HG03558 (cell line): ENCODE measurements at regions not wholly inside any gene's neighbourhood (a gene's known extent, or its start where the extent isn't known, plus 50 kb on each side); places are given as distances from the start of the nearest gene placed in this dataset.
"Not testable (repeated sequence)": the region's sequence is repeated elsewhere in the genome, so short reads cannot be mapped to it uniquely, and the experiment has no call there.

Source experiments
- ATAC-seq: cut with Tn5 transposase; IDR thresholded peaks from one replicate; pipeline ENCODE4 v1.9.1; 2021; ENCODE audit warnings: moderate number of reproducible peaks; ENCODE audit not compliant: unreplicated experiment; ENCODE audit errors: extremely low read depth

- ATAC-seq = no peak
These were observed 145.3 kb upstream of the LPP start for GRCh38 chr3:188008582-188009213.

- no peak for ATAC-seq
These were observed 143.5 kb upstream of the LPP start for GRCh38 chr3:188010478-188010877.

GRCh38 chr3:188019727-188020126, 134.2 kb upstream of the LPP start:
- ATAC-seq = no peak

- ATAC-seq = no peak
These were observed 132.9 kb upstream of the LPP start for GRCh38 chr3:188021041-188021440.

GRCh38 chr3:188021502-188022040, 132.4 kb upstream of the LPP start:
- no peak for ATAC-seq

GRCh38 chr3:188022902-188023301, 131.1 kb upstream of the LPP start:
- not testable (repeated sequence) for ATAC-seq

- no peak for ATAC-seq
These were observed 128.4 kb upstream of the LPP start for GRCh38 chr3:188025555-188025954.

- ATAC-seq = no peak
These were observed 127.6 kb upstream of the LPP start for GRCh38 chr3:188026191-188026968.

- no peak for ATAC-seq
These were observed 122.8 kb upstream of the LPP start for GRCh38 chr3:188031121-188031520.

- no peak for ATAC-seq
These were observed 119.0 kb upstream of the LPP start for GRCh38 chr3:188034989-188035388.

- no peak for ATAC-seq
These were observed 117.4 kb upstream of the LPP start for GRCh38 chr3:188036375-188037194.

GRCh38 chr3:188037195-188037718, 116.7 kb upstream of the LPP start:
- no peak for ATAC-seq

- no peak for ATAC-seq
These were observed 115.9 kb upstream of the LPP start for GRCh38 chr3:188037965-188038581.

- ATAC-seq = no peak
These were observed 112.8 kb upstream of the LPP start for GRCh38 chr3:188041193-188041592.

- no peak for ATAC-seq
These were observed 112.1 kb upstream of the LPP start for GRCh38 chr3:188041895-188042294.

GRCh38 chr3:188042466-188042865, 111.5 kb upstream of the LPP start:
- ATAC-seq = no peak

GRCh38 chr3:188043891-188044290, 110.1 kb upstream of the LPP start:
- no peak for ATAC-seq

GRCh38 chr3:188046561-188047211, 107.3 kb upstream of the LPP start:
- no peak for ATAC-seq

- ATAC-seq = no peak
These were observed 106.4 kb upstream of the LPP start for GRCh38 chr3:188047536-188047935.
